Erythroblast (primary cell): ENCODE measurements at regions not wholly inside any gene's neighbourhood (a gene's known extent, or its start where the extent isn't known, plus 50 kb on each side); places are given as distances from the start of the nearest gene placed in this dataset.

Experiments used
- GATA1 ChIP-seq: IDR thresholded peaks from 2 replicates; pipeline ENCODE4 v1.6.1; 2011; ENCODE audit warnings: low read depth, mild to moderate bottlenecking, control low read depth, low read length, moderate library complexity
- POLR2A ChIP-seq: IDR thresholded peaks from 2 replicates; pipeline ENCODE4 v1.6.1; 2011; ENCODE audit warnings: mild to moderate bottlenecking, low read length

GRCh38 chr3:135374571-135374970 lies 579.5 kb downstream of the EPHB1 start:
- TF ChIP-seq POLR2A (no peak), GATA1 (no peak)
